SW480 (cell line): ENCODE measurements at regions not wholly inside any gene's neighbourhood (a gene's known extent, or its start where the extent isn't known, plus 50 kb on each side); places are given as distances from the start of the nearest gene placed in this dataset.

Source experiments
- DNase-seq: peaks from one replicate; pipeline ENCODE4 v3.0.0-alpha.2; 2016; ENCODE audit warnings: low spot score

- DNase-seq: no peak
Measured at GRCh38 chr2:71839826-71840225, 307.8 kb downstream of the CYP26B1 start.

GRCh38 chr2:71834796-71835195 lies 312.9 kb downstream of the CYP26B1 start:
- no peak for DNase-seq

GRCh38 chr2:71833855-71834560 lies 313.7 kb downstream of the CYP26B1 start:
- peak; percentile 40 for DNase-seq

GRCh38 chr2:71833272-71833671 lies 314.4 kb downstream of the CYP26B1 start:
- no peak for DNase-seq

- no peak for DNase-seq
Measured at GRCh38 chr2:71832844-71833243, 314.8 kb downstream of the CYP26B1 start.

- no peak for DNase-seq
Measured at GRCh38 chr2:71832388-71832787, 315.3 kb downstream of the CYP26B1 start.

- DNase-seq: no peak
Measured at GRCh38 chr2:71831193-71831577, 316.5 kb downstream of the CYP26B1 start.

GRCh38 chr2:71830497-71831192 lies 317.0 kb downstream of the CYP26B1 start:
- DNase-seq: no peak

- DNase-seq: no peak
Measured at GRCh38 chr2:71829008-71829407, 318.7 kb downstream of the CYP26B1 start.

- no peak for DNase-seq
Measured at GRCh38 chr2:71827973-71828372, 319.7 kb downstream of the CYP26B1 start.

GRCh38 chr2:71827524-71827901 lies 320.1 kb downstream of the CYP26B1 start:
- DNase-seq: no peak

GRCh38 chr2:71826826-71827523 lies 320.7 kb downstream of the CYP26B1 start:
- no peak for DNase-seq

- no peak for DNase-seq
Measured at GRCh38 chr2:71826299-71826698, 321.4 kb downstream of the CYP26B1 start.

GRCh38 chr2:71824436-71824835 lies 323.2 kb downstream of the CYP26B1 start:
- no peak for DNase-seq

- DNase-seq: no peak
Measured at GRCh38 chr2:71823526-71823925, 324.1 kb downstream of the CYP26B1 start.

GRCh38 chr2:71822463-71822862 lies 325.2 kb downstream of the CYP26B1 start:
- no peak for DNase-seq

GRCh38 chr2:71821856-71822255 lies 325.8 kb downstream of the CYP26B1 start:
- DNase-seq: no peak

- DNase-seq: no peak
Measured at GRCh38 chr2:71816815-71817214, 330.8 kb downstream of the CYP26B1 start.

GRCh38 chr2:71815701-71816474 lies 331.8 kb downstream of the CYP26B1 start:
- DNase-seq: no peak

- DNase-seq: no peak
Measured at GRCh38 chr2:71814885-71815284, 332.8 kb downstream of the CYP26B1 start.

- no peak for DNase-seq
Measured at GRCh38 chr2:71813807-71814470, 333.7 kb downstream of the CYP26B1 start.

GRCh38 chr2:71813315-71813714 lies 334.3 kb downstream of the CYP26B1 start:
- no peak for DNase-seq
